Endothelial cell of umbilical vein (primary cell): ENCODE measurements at regions not wholly inside any gene's neighbourhood (a gene's known extent, or its start where the extent isn't known, plus 50 kb on each side); places are given as distances from the start of the nearest gene placed in this dataset.

Experiments
- BruUV-seq: library from RNA; stranded (reverse); fragments of 400-500 nt; replicated peaks from 2 replicates; lab custom pipeline; 2021; lab: Mats Ljungman, UMichigan
- CTCF ChIA-PET: fragments of 300-600, 350-600 bp; sonication (Branson Sonifier 250); formaldehyde crosslinking; loops from one replicate; lab custom pipeline; 2021; ENCODE audit warnings: antibody characterized with exemption, inconsistent platforms; lab: Charles Lee
- POLR2A ChIA-PET: fragments of 300-600, 350-600 bp; sonication (Branson Sonifier 250); formaldehyde crosslinking; loops from one replicate; lab custom pipeline; 2021; ENCODE audit warnings: antibody characterized with exemption, inconsistent platforms; lab: Charles Lee
- DNase-seq: peaks from one replicate; pipeline ENCODE4 v3.0.0-alpha.2; 2011; ENCODE audit warnings: low read depth, low spot score
- FAIRE-seq: peaks from 2 replicates; lab custom pipeline; 2011; peaks lifted over from hg19 to GRCh38; lab: Jason Lieb, UNC
- H2AFZ ChIP-seq: 2 replicates; pipeline ENCODE4 v1.6.0; 2012; ENCODE audit warnings: low read depth, low read length, control low read depth, inconsistent platforms
- H3K27ac ChIP-seq: 2 replicates; pipeline ENCODE4 v1.5.1; 2011; ENCODE audit warnings: low read depth, mild to moderate bottlenecking, control low read depth, low read length, moderate library complexity; ENCODE audit not compliant: insufficient read depth
- H3K27me3 ChIP-seq, 2 experiments: 2 replicates each; pipeline versions ENCODE4 v1.6.0 to v1.6.1; 2011; ENCODE audit warnings: low read length in 2 of 2, mixed read lengths in 1 of 2; ENCODE audit not compliant: control insufficient read depth in 2 of 2, insufficient read depth in 2 of 2
- H3K36me3 ChIP-seq, 2 experiments: 2 replicates in 1 of 2; 3 replicates in 1 of 2; pipeline ENCODE4 v1.5.1; 2011; ENCODE audit warnings: low read length in 2 of 2, mild to moderate bottlenecking in 1 of 2, moderate library complexity in 1 of 2; ENCODE audit not compliant: control insufficient read depth in 2 of 2, insufficient read depth in 2 of 2; ENCODE audit errors: extremely low read depth in 1 of 2
- H3K4me1 ChIP-seq: 3 replicates; pipeline ENCODE4 v1.5.1; 2011; ENCODE audit warnings: mild to moderate bottlenecking, low read length; ENCODE audit not compliant: control insufficient read depth, insufficient read depth; ENCODE audit errors: extremely low read depth
- H3K4me2 ChIP-seq: 2 replicates; pipeline ENCODE4 v1.6.1; 2011; ENCODE audit warnings: low read length, control low read depth, mixed read lengths; ENCODE audit not compliant: insufficient read depth
- H3K4me3 ChIP-seq, 3 experiments: fragments of 200-600 bp in 1 of 3; sonication (generic), shearing (Covaris generic) in 1 of 3; replicated peaks in 1 of 3; 2 replicates each; pipeline ENCODE4 v1.5.1; 2011 to 2016; ENCODE audit warnings: control low read depth in 3 of 3, low read length in 3 of 3, mild to moderate bottlenecking in 2 of 3, inconsistent platforms in 1 of 3, low read depth in 1 of 3, moderate library complexity in 1 of 3; ENCODE audit not compliant: insufficient read depth in 1 of 3
- H3K79me2 ChIP-seq: 2 replicates; pipeline ENCODE4 v1.6.0; 2012; ENCODE audit warnings: low read length, inconsistent platforms; ENCODE audit not compliant: control insufficient read depth, insufficient read depth
- H3K9ac ChIP-seq: replicated peaks from 2 replicates; pipeline ENCODE3; 2011; ENCODE audit warnings: low read length, control low read depth; ENCODE audit not compliant: insufficient read depth; ENCODE audit errors: extremely low read depth
- H3K9me1 ChIP-seq: replicated peaks from 3 replicates; pipeline ENCODE4 v1.6.0; 2011; ENCODE audit warnings: mild to moderate bottlenecking, low read length; ENCODE audit not compliant: control insufficient read depth, insufficient read depth; ENCODE audit errors: extremely low read depth
- H3K9me3 ChIP-seq: replicated peaks from 2 replicates; pipeline ENCODE4 v1.5.1; 2012; ENCODE audit warnings: low read length, inconsistent platforms; ENCODE audit not compliant: control insufficient read depth, insufficient read depth
- H4K20me1 ChIP-seq: replicated peaks from 2 replicates; pipeline ENCODE3; 2011; ENCODE audit warnings: mild to moderate bottlenecking, low read length; ENCODE audit not compliant: control insufficient read depth, insufficient read depth; ENCODE audit errors: extremely low read depth
- EZH2 ChIP-seq: IDR thresholded peaks from 2 replicates; pipeline ENCODE4 v1.6.1; 2012; ENCODE audit warnings: borderline replicate concordance, low read depth, mild to moderate bottlenecking, moderate library complexity, low read length, inconsistent platforms; ENCODE audit not compliant: severe bottlenecking
- FOS ChIP-seq: IDR thresholded peaks from 2 replicates; pipeline ENCODE4 v1.6.1; 2011; ENCODE audit warnings: mild to moderate bottlenecking, low read length, moderate library complexity, borderline replicate concordance; ENCODE audit not compliant: insufficient read depth
- GATA2 ChIP-seq: IDR thresholded peaks from 2 replicates; pipeline ENCODE4 v1.7.0; 2011; ENCODE audit warnings: low read depth, mild to moderate bottlenecking, moderate library complexity, mixed read lengths, low read length; ENCODE audit not compliant: insufficient read length, insufficient read depth
- MYC ChIP-seq: IDR thresholded peaks from one replicate; pipeline ENCODE4 v1.6.1; 2011; ENCODE audit warnings: mild to moderate bottlenecking, low read depth, low read length
- POLR2A ChIP-seq: IDR thresholded peaks from 2 replicates; pipeline ENCODE4 v1.6.1; 2012; ENCODE audit warnings: low read depth, mild to moderate bottlenecking, control low read depth, low read length
- POLR2AphosphoS5 ChIP-seq: IDR thresholded peaks from 2 replicates; pipeline ENCODE4 v1.6.1; 2012; ENCODE audit warnings: low read depth, mild to moderate bottlenecking, control low read depth, low read length, moderate library complexity; ENCODE audit not compliant: insufficient read depth
- dilution Hi-C: fragments of 300-500 bp; cut with MboI; formaldehyde crosslinking; loops from one replicate; pipeline ENCODE4 v1.15.0; 2019; ENCODE audit warnings: low sequenced_read_pairs; ENCODE audit not compliant: extremely low pct_ligation_motif_present
- intact Hi-C: fragments of 100-400 bp; cut with micrococcal nuclease; formaldehyde crosslinking; loops from one replicate; pipeline ENCODE4 v1.10.0; 2022
- TF ChIP-seq, protein P1 (sequence below), 2 donors: IDR thresholded peaks; 1 replicate in 1 of 2; 2 replicates in 1 of 2; pipeline ENCODE4 v1.5.1; 2011; ENCODE audit warnings: low read length in 2 of 2, mild to moderate bottlenecking in 2 of 2, moderate library complexity in 2 of 2, control low read depth in 1 of 2, inconsistent platforms in 1 of 2, low read depth in 1 of 2; ENCODE audit not compliant: insufficient read depth in 1 of 2; ENCODE audit errors: extremely low read depth in 1 of 2
- TF ChIP-seq, protein P2 (sequence below): IDR thresholded peaks from 2 replicates; pipeline ENCODE4 v1.6.1; 2011; ENCODE audit not compliant: insufficient read depth, insufficient read length

DNA sequence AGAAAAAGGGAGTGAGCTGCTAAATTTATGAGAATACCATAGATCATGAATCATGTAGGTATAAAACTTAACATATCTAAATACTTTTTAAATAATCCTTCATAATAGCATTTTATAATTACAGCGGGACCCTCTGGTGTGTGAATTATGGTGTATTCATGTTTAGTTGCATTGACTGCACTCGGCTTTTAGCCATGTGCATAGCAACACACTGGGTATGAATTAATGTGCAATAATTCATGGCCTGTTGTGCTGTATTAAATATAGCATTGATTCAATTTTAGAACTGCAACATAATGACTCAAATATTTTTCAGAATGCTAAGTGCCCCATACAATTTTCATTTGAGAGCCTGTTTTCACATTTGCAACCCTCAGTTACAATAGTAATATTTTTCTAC lies 249.6 kb upstream of the G2E3 start:
- H3K27ac ChIP-seq = no peak overlapping the region
- H3K4me2 ChIP-seq = no peak overlapping the region
- no peak overlapping the region for H2AFZ ChIP-seq
- intact Hi-C loops = no loop called here
- no peaks in the 10 kb centered on the region for H3K9me1 ChIP-seq
- no peak for FAIRE-seq
- CTCF ChIA-PET = no interaction called here
- H3K9me3 ChIP-seq = no peaks in the 10 kb centered on the region
- H3K36me3 ChIP-seq = no peaks in the 10 kb centered on the region
- no peak overlapping the region for H3K4me3 ChIP-seq
- dilution Hi-C loops = no loop called here
- H3K27me3 ChIP-seq = no peaks in the 10 kb centered on the region
- no TSS peak for BruUV-seq
- no peak for DNase-seq
- TF ChIP-seq POLR2A = no peak
- TF ChIP-seq, protein P1, sequence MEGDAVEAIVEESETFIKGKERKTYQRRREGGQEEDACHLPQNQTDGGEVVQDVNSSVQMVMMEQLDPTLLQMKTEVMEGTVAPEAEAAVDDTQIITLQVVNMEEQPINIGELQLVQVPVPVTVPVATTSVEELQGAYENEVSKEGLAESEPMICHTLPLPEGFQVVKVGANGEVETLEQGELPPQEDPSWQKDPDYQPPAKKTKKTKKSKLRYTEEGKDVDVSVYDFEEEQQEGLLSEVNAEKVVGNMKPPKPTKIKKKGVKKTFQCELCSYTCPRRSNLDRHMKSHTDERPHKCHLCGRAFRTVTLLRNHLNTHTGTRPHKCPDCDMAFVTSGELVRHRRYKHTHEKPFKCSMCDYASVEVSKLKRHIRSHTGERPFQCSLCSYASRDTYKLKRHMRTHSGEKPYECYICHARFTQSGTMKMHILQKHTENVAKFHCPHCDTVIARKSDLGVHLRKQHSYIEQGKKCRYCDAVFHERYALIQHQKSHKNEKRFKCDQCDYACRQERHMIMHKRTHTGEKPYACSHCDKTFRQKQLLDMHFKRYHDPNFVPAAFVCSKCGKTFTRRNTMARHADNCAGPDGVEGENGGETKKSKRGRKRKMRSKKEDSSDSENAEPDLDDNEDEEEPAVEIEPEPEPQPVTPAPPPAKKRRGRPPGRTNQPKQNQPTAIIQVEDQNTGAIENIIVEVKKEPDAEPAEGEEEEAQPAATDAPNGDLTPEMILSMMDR (IDR thresholded peaks at IDR 0.05; ENCODE audit: extremely low read depth in 1 of 2, insufficient read depth in 1 of 2, low read depth in 1 of 2, low read length in 2 of 2) = no peak
- TF ChIP-seq FOS = no peak
- TF ChIP-seq EZH2 = no peak
- no peak for TF ChIP-seq MYC
- TF ChIP-seq POLR2AphosphoS5 = no peak
- TF ChIP-seq GATA2 = no peak
- TF ChIP-seq, protein P2, sequence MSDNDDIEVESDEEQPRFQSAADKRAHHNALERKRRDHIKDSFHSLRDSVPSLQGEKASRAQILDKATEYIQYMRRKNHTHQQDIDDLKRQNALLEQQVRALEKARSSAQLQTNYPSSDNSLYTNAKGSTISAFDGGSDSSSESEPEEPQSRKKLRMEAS = no peak
- H3K9ac ChIP-seq = no peak overlapping the region
- POLR2A ChIA-PET = no interaction called here
- no peaks in the 10 kb centered on the region for H3K79me2 ChIP-seq
- H3K4me1 ChIP-seq = no peaks in the 10 kb centered on the region
- no peaks in the 10 kb centered on the region for H4K20me1 ChIP-seq
